MV-4-11 (cell line): ENCODE measurements at regions not wholly inside any gene's neighbourhood (a gene's known extent, or its start where the extent isn't known, plus 50 kb on each side); places are given as distances from the start of the nearest gene placed in this dataset.
"Not testable (repeated sequence)": the region's sequence is repeated elsewhere in the genome, so short reads cannot be mapped to it uniquely, and the experiment has no call there.

Experiments used
- DNase-seq: peaks from one replicate; lab custom pipeline; 2025; lab: John Stamatoyannopoulos, UW

- DNase-seq = no peak
These were observed 89.7 kb upstream of the SLC45A1 start for GRCh38 chr1:8228253-8228652.

- not testable (repeated sequence) for DNase-seq
These were observed 90.2 kb upstream of the SLC45A1 start for GRCh38 chr1:8227674-8228073.

GRCh38 chr1:8226747-8227146 is 91.2 kb upstream of the SLC45A1 start:
- no peak for DNase-seq

DNA sequence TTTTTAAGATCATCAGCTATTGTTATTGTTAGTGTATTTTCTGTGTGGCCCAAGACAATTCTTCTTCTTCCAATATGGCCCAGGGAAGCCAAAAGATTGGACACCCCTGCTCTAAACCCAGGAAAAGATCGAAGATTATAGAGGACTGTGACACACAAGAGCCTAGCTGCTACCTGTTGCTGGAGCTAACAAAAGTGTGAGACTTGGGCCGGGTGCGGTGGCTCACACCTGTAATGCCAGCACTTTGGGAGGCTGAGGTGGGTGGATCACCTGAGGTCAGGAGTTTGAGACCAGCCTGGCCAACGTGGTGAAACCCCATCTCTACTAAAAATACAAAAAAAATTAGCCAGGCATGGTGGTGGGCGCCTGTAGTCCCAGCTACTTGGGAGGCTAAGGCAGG is 91.9 kb upstream of the SLC45A1 start:
- not testable (repeated sequence) for DNase-seq

GRCh38 chr1:8223526-8223925 is 94.4 kb upstream of the SLC45A1 start:
- no peak for DNase-seq

DNA sequence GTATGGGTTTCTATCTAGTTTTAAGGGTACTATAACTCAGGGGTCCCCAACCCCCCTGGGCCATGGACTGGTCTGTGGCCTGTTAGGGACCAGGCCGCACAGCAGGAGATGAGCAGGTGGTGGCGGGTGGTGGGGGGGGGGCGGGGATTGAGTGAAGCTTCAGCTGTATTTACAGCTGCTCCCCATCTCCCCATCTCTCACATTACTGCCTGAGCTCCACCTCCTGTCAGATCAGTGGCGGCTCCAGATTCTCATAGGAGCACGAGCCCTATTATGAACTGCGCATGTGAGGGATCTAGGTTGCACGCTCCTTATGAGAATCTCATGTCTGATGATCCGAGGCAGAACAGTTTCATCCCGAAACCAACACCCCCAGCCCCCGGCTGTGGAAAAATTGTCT is 95.1 kb upstream of the SLC45A1 start:
- DNase-seq = no peak

DNA sequence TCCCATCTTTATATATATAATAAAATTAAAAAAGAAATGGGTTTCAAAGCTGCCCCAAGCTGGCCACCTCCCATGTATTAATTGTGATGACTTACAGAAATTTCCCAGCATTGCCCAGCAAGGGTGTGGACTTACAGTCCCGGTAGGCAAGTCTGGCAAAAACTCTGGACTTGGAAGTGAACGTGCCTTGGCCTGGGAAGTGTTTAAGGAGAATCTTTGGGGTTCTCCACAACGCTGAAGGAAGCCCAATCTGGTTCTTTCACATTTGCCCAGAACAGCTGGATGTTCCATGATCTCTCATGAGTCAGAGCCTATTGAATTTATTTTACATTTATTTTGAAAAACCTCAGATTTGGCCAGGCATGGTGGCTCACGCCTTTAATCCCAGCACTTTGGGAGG is 98.4 kb upstream of the SLC45A1 start:
- no peak for DNase-seq

DNA sequence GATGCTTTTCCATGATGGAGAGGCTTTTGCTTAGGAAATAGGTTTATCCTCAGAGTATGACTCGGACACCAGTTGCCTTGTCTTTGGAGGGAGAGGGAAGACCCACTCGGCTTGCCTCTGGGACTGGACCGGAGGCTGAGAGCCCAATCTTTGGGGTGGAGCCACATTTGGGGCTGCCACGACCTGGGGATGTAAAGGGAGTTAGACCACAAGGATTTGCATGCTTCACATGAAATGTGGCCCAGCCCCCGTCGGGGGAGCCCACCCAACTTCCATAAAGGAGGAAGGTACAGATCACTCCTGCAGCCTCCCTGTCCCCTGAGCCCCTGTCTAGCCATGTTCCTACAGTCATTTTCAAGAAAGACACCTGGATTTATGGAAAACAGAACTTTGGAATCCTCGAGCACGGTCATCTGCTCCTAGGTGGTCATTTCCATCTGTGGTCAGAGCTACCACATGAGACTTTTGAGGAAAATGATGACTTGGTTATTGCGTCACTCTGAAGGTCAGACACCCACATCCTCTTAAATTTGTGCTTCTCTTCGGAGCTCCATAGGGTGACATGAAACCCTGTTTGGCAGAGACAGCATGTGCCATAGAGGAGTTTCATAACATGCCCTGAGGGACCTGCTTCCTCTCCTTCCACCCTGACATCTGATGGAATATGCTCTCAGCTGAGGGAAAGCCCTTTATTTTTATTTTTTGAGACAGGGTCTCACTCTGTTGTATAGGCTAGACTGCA is 99.4 kb upstream of the SLC45A1 start:
- peak; percentile 93 for DNase-seq

DNA sequence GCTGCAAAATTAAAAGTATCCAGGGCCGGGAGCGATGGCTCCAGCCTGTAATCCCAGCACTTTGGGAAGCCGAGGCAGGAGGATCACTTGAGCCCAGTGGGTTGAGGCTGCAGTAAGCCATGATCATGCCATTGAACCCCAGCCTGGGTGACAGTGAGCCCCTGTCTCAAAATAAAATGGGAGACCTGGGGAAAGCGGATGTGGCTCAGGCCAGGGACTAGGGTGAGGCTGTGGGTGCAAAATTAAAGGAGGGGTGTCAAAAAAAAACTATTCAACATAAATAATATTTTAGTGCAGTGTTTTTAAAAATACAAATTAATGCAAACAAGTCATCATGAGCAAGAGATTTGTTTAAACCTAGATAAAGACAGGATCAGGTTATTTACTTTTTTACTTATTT is 100.1 kb upstream of the SLC45A1 start:
- no peak for DNase-seq

DNA sequence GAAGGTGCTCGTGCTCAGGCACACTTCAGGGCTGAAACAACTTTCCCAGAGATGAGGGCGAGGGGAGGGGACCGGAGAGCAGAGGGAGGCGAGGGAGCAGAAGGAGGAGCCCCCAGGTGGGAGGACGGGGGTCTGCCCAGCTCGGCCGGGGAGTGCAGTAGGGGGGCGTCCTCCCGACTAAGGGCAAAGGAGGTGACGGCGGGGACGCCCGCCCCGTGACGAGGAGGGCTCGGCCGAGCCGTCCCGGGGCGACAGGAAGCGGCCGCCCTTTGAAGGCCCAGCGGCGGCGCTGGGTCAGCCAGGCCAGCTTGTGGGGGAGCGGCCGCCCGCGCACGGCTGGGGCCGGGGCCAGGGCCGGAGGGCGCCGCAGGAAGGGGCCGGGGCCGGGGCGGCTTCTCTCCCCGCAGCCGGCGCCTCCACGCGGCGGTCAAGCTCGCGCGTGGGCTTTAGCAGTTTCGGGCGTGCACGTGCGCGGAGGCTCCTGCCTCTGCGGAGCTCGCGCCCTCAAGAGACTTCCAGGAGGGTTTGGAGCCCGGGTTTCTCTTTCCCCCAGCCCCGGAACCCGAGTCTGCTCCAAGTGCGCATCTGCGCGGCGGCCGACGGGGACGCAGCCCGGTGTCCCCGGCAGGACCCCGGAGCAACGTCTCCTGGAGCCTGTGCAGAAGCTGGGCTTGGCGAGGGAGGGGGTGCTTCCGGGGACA is 100.8 kb upstream of the SLC45A1 start:
- no peak for DNase-seq

DNA sequence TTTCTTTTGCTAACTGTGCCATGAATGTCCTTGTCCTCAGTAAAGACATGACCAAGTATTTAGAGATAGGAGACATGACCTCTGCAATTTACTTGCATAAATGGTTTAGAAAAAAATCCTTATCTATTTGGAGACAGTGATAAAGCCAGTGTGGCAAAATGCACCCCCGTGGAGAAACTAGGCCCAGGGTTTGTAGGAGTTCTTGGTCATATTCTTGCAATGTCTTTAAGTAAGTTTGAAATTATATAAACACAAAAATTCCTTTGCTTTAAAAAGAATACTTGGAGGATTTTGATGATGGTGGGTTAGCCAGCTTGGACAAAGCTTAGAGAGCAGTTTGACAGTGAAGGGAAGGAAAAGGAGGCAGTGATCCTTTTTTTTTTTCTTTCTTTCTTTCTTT is 101.9 kb upstream of the SLC45A1 start:
- DNase-seq = no peak

DNA sequence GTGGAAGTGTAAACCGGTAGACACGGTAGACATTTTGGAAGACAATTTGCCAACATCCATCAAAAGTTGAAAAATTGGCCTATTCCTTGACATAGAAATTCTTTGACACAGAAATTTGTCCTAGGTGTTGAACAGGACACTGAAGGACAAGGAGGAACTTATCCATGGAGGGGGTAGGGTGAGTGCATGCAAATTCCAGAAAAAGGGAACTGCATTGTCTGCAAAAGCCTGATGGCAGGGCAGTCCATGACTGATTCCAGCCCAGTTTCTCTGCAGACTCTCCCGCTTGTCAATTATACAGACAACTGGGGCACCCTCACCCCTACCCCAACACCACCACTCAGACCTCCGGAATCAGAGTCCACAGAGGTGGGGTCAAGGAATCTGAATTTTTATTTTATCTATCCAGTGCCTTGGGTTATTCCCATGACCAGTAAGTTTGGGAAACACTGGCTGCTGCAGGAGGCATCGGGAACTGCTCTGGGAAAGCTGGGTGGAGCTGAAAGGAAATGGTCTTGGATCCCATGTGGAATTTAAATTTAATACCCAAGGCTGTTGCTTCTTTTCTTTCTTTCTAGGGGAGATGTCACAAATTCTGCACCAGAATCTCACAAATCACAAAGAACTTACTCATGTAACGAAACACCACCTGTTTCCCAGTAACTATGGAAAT is 103.3 kb upstream of the SLC45A1 start:
- DNase-seq = no peak

GRCh38 chr1:8213676-8214075 is 104.2 kb upstream of the SLC45A1 start:
- DNase-seq = peak; percentile 12

- peak; percentile 19 for DNase-seq
These were observed 104.8 kb upstream of the SLC45A1 start for GRCh38 chr1:8213136-8213535.

DNA sequence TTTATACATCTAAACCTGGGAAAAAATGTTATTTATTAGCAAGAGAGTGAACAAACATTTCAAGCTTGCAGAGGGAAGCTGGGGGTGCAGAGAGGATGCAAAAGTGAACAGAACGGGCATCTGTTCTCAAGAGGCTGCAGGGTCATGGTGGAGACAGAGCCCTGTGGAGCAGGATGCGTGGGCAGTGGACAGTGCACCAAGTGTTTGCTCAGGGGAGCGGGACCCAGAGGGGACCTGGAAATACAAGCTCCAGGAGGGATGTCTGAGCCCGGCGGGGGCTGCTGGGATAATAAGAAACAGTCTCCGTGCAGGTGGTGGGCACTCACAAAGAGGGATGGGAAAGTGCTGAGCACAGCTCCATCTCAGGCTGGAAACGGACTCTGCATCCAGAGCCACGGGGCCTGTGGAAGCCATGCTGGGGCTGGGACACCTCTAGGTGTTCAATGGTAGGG is 105.3 kb upstream of the SLC45A1 start:
- no peak for DNase-seq

DNA sequence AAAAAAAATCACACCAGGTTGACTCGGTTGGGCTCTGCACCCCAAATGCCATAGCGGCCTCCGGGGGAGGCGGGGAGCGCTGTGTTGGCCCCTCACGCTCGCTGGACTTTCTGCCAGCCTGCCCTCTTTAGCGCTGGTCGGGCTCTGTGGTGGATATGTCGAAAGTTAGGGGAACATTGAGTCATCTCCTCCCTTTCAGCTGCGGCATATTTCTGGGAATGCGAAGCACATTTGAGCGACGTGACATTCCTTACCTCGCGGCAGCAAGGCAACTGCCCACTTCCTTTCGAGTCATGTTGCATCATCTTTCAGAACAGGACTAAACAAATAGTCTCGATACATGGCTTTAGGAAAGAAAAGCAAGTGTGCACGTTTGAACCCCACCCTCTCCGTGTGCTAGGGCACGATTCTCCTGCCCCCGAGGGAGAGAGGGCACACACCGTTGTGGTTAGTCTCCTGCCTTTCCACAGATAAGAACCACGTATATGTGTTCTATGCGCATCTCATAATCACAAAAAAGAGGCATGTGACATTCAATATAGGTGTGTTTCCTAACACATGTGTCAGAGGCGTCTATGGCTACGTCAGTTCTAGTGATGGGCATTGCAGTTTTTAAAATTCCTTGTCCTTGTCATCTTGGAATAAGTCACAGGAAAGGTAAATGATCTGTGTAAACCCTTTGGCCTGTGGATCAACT is 105.9 kb upstream of the SLC45A1 start:
- peak; percentile 96 for DNase-seq

- DNase-seq = peak; percentile 74
These were observed 106.5 kb upstream of the SLC45A1 start for GRCh38 chr1:8211251-8211882.

DNA sequence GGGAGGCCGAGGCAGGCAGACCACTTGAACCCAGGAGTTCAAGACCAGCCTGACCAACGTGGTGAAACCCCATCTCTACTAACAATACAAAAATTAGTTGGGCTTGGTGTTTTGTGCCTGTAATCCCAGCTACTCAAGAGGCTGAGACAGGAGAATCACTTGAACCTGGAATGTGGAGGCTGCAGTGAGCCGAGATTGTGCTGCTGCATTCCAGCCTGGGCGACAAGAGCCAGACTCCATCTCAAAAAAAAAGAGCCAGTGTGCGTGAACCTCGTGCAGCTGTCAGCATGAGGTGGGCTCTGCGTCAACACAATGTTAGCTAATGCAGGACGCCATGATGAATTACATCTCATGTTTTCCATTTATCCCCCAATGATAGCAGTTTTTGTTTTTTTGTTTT is 110.7 kb upstream of the SLC45A1 start:
- DNase-seq = no peak

- DNase-seq = no peak
These were observed 111.5 kb upstream of the SLC45A1 start for GRCh38 chr1:8206391-8206790.

DNA sequence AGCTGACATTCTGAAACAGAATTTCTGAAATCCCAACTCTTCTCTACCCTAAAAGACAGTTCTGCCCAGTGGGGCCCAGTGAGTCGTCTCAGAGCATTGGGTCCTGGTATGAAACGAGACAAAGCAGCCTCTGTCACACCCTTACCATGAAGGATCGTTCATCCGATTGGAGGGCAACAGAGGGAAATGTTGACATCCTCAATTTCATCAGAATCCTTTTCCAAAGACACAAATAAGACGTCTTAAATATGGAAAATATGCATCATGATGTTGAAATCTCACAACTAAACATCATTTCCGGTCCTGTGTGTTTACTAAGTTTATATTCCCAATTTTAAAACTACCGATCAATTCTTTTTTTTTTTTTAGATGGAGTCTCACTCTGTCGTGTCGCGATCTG is 112.1 kb upstream of the SLC45A1 start:
- DNase-seq = no peak

DNA sequence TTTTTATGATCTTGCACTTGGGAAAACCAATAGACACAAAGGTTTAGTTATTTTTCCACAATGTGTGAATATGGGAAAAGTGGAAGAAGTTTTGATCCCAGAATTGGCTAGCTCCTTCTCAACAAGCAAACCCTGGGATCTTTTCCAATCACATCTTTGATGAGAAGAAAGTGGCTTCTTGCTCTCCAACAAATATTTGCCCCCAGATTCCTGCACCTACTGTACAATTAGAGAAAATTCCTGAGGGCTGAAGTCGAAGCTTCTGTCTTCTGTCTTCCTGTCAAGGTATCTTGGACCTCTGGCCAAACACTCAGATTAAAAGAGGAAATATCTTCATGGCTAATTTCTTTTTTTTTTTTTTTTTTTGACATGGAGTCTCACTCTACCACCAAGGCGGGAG is 113.1 kb upstream of the SLC45A1 start:
- DNase-seq = no peak

- DNase-seq = no peak
These were observed 114.4 kb upstream of the SLC45A1 start for GRCh38 chr1:8203551-8203950.
